Stomach (tissue), 8 donors: ENCODE measurements at regions not wholly inside any gene's neighbourhood (a gene's known extent, or its start where the extent isn't known, plus 50 kb on each side); places are given as distances from the start of the nearest gene placed in this dataset.
"Not testable (repeated sequence)": the region's sequence is repeated elsewhere in the genome, so short reads cannot be mapped to it uniquely, and the experiment has no call there.

ENCODE experiments used
- DNase-seq, 2 donors: peaks; one replicate each; pipeline versions ENCODE4 v3.0.0 to v3.0.0-alpha.2; 2013 to 2019
- H3K27ac ChIP-seq, 5 donors: fragments of 200-600 bp in 4 of 5; sonication (generic) in 4 of 5; one replicate each; pipeline ENCODE4 v1.5.1; 2013 to 2019; ENCODE audit warnings: mild to moderate bottlenecking in 1 of 5, moderate library complexity in 1 of 5
- H3K27me3 ChIP-seq, 3 donors: fragments of 200-600 bp; sonication (generic); one replicate each; pipeline ENCODE4 v1.5.1; 2017 to 2019; ENCODE audit warnings: mixed run types in 1 of 3
- H3K36me3 ChIP-seq, 4 donors: fragments of 200-600 bp; sonication (generic); 1 replicate in 3 of 4; 2 replicates in 1 of 4; pipeline ENCODE4 v1.5.1; 2016 to 2019
- H3K4me1 ChIP-seq, 4 donors: fragments of 200-600 bp; sonication (generic); one replicate each; pipeline ENCODE4 v1.5.1; 2016 to 2019
- H3K4me3 ChIP-seq, 4 donors: fragments of 200-600 bp; sonication (generic) in 3 of 4; one replicate each; pipeline ENCODE4 v1.5.1; 2016 to 2019; ENCODE audit warnings: mild to moderate bottlenecking in 1 of 4
- H3K9me3 ChIP-seq, 4 donors: fragments of 200-600 bp; sonication (generic); one replicate each; pipeline ENCODE4 v1.5.1; 2016 to 2019
- EP300 ChIP-seq: sonication (generic); formaldehyde crosslinking; IDR thresholded peaks from one replicate; pipeline ENCODE4 v1.6.1; 2017; ENCODE audit warnings: antibody characterized with exemption
- POLR2A ChIP-seq, 4 donors: fragments of 450-650 bp; IDR thresholded peaks; one replicate each; pipeline ENCODE4 v1.6.1; 2016; ENCODE audit warnings: antibody characterized with exemption in 4 of 4, control low read depth in 2 of 4, mild to moderate bottlenecking in 1 of 4, moderate library complexity in 1 of 4
- POLR2AphosphoS5 ChIP-seq, 3 donors: sonication (generic); formaldehyde crosslinking; IDR thresholded peaks; one replicate each; pipeline ENCODE4 v1.6.1; 2016; ENCODE audit warnings: antibody characterized with exemption in 3 of 3
- WGBS, 5 donors: extraction: QIAGEN DNeasy Blood & Tissue Kit in 3 of 5; methylation state at CpG; one replicate each; pipeline versions ENCODE4 v1.1.5 to v1.1.7; 2013 to 2018; 5-methylcytosine and 5-hydroxymethylcytosine counted together
- intact Hi-C: fragments of 100-400 bp; cut with DNase I; formaldehyde crosslinking; loops from one replicate; pipeline ENCODE4 v1.15.1; 2023; ENCODE audit warnings: low total_unique reads
- TF ChIP-seq, protein P1 (sequence below), 7 experiments: fragments of 450-650 bp in 4 of 7; fragments of 200-600 bp in 3 of 7; sonication (generic) in 3 of 7; IDR thresholded peaks; one replicate each; pipeline ENCODE4 v1.5.1; 2016 to 2019; ENCODE audit warnings: antibody characterized with exemption in 7 of 7, control low read depth in 2 of 7, mild to moderate bottlenecking in 1 of 7
- donor health status: healthy with polysubstance abuse.
- donor health status: Bipolar disorder and iron deficiency.
- donor health status: healthy.

- no peaks in the 10 kb centered on the region for H3K27me3 ChIP-seq
- intact Hi-C loops = no loop called here
- no peaks in the 10 kb centered on the region for H3K9me3 ChIP-seq
- no peaks in the 10 kb centered on the region for H3K36me3 ChIP-seq
- H3K4me3 ChIP-seq = no peak overlapping the region
- H3K27ac ChIP-seq = no peak overlapping the region
- H3K4me1 ChIP-seq = no peaks in the 10 kb centered on the region
- 41 to 61% (median 55%) methylated on average over 2 to 3 of the region's 3 CpGs for WGBS, 5 donors
- no peak for TF ChIP-seq EP300
- TF ChIP-seq POLR2A (IDR thresholded peaks at IDR 0.05) = no peak
- TF ChIP-seq POLR2AphosphoS5 (IDR thresholded peaks at IDR 0.05) = no peak
- TF ChIP-seq, protein P1, sequence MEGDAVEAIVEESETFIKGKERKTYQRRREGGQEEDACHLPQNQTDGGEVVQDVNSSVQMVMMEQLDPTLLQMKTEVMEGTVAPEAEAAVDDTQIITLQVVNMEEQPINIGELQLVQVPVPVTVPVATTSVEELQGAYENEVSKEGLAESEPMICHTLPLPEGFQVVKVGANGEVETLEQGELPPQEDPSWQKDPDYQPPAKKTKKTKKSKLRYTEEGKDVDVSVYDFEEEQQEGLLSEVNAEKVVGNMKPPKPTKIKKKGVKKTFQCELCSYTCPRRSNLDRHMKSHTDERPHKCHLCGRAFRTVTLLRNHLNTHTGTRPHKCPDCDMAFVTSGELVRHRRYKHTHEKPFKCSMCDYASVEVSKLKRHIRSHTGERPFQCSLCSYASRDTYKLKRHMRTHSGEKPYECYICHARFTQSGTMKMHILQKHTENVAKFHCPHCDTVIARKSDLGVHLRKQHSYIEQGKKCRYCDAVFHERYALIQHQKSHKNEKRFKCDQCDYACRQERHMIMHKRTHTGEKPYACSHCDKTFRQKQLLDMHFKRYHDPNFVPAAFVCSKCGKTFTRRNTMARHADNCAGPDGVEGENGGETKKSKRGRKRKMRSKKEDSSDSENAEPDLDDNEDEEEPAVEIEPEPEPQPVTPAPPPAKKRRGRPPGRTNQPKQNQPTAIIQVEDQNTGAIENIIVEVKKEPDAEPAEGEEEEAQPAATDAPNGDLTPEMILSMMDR (IDR thresholded peaks at IDR 0.05) = no peak
- DNase-seq = no peak
Observed at GRCh38 chr14:92223025-92223424, 99.9 kb upstream of the SLC24A4 start.

DNA sequence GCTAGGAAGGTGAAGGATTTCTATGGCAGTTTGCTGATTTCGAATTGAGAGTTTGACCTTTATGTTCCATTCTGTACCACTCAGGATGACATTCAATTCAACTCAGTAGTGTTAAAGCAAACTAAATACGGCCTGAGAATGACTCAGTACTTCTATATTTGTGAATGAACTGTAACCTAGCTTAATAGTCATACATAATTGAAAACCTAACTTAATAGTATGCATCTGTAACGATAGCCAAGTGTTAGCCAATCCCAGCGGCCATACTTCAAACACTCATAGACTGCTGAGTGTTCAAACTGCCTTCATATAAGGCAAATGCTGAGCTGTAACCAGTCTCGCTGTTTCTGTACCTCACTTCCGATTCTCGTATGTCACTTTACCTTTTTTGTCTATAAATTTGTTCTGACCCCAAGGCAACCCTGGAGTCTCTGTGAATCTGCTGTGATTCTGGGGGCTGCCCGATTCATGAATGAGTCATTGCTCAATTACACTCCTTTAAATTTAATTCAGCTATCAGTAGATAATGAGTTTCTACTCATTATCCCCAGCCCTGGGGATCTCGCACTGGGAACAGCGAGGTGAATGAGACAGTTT is 98.5 kb upstream of the SLC24A4 start:
- no peaks in the 10 kb centered on the region for H3K27me3 ChIP-seq

GRCh38 chr14:92225731-92226130 is 97.2 kb upstream of the SLC24A4 start:
- intact Hi-C loops = no loop called here
- 41 to 71% (median 58%) methylated on average over 2 of the region's 2 CpGs for WGBS, 5 donors

More for the DNA sequence above, 98.5 kb upstream of the SLC24A4 start:
- TF ChIP-seq POLR2A (IDR thresholded peaks at IDR 0.05) = no peak
- no peak for TF ChIP-seq POLR2AphosphoS5 (IDR thresholded peaks at IDR 0.05)
- TF ChIP-seq, protein P1 (IDR thresholded peaks at IDR 0.05) = no peak
- TF ChIP-seq EP300 = no peak
- WGBS, 5 donors = 72 to 74% (median 73%) methylated on average over 10 of the region's 10 CpGs
- intact Hi-C loops = no loop called here
- H3K4me3 ChIP-seq = no peak overlapping the region
- no peaks in the 10 kb centered on the region for H3K4me1 ChIP-seq
- DNase-seq = no peak
- no peaks in the 10 kb centered on the region for H3K36me3 ChIP-seq
- no peak overlapping the region for H3K27ac ChIP-seq
- no peaks in the 10 kb centered on the region for H3K9me3 ChIP-seq

GRCh38 chr14:92226166-92226565 is 96.8 kb upstream of the SLC24A4 start:
- intact Hi-C loops, H3K27ac ChIP-seq, H3K4me3 ChIP-seq, H3K4me1 ChIP-seq, DNase-seq, H3K9me3 ChIP-seq, H3K36me3 ChIP-seq, H3K27me3 ChIP-seq: not testable (repeated sequence)

More at GRCh38 chr14:92225731-92226130, 97.2 kb upstream of the SLC24A4 start:
- no peak overlapping the region for H3K27ac ChIP-seq
- no peaks in the 10 kb centered on the region for H3K36me3 ChIP-seq
- no peak overlapping the region for H3K4me3 ChIP-seq
- no peak for TF ChIP-seq POLR2A (IDR thresholded peaks at IDR 0.05)
- no peak for TF ChIP-seq EP300
- TF ChIP-seq, protein P1 (IDR thresholded peaks at IDR 0.05) = no peak
- no peak for TF ChIP-seq POLR2AphosphoS5 (IDR thresholded peaks at IDR 0.05)
- H3K4me1 ChIP-seq = no peaks in the 10 kb centered on the region
- H3K27me3 ChIP-seq = no peaks in the 10 kb centered on the region
- H3K9me3 ChIP-seq = no peaks in the 10 kb centered on the region
- no peak for DNase-seq

- DNase-seq = no peak
- Histone ChIP-seq H3K9me3 (peaks cover 0 to 37% (median 7%) of the 10 kb centered on the region in 4 donors), H3K27me3 (no peaks in the 10 kb centered on the region), H3K36me3 (no peaks in the 10 kb centered on the region), H3K27ac (no peak overlapping the region), H3K4me3 (no peak overlapping the region), H3K4me1 (no peaks in the 10 kb centered on the region)
- WGBS, 5 donors = 65 to 70% (median 69%) methylated on average over 9 of the region's 9 CpGs
- TF ChIP-seq POLR2AphosphoS5 (IDR thresholded peaks at IDR 0.05) (no peak), POLR2A (IDR thresholded peaks at IDR 0.05) (no peak), EP300 (no peak)
- TF ChIP-seq, protein P1 (IDR thresholded peaks at IDR 0.05) = no peak
- intact Hi-C loops = no loop called here
Observed at GRCh38 chr14:92236243-92236900, 86.6 kb upstream of the SLC24A4 start.
